ENCODE measurements at regions not wholly inside any gene's neighbourhood (a gene's known extent, or its start where the extent isn't known, plus 50 kb on each side); places are given as distances from the start of the nearest gene placed in this dataset.

DNA sequence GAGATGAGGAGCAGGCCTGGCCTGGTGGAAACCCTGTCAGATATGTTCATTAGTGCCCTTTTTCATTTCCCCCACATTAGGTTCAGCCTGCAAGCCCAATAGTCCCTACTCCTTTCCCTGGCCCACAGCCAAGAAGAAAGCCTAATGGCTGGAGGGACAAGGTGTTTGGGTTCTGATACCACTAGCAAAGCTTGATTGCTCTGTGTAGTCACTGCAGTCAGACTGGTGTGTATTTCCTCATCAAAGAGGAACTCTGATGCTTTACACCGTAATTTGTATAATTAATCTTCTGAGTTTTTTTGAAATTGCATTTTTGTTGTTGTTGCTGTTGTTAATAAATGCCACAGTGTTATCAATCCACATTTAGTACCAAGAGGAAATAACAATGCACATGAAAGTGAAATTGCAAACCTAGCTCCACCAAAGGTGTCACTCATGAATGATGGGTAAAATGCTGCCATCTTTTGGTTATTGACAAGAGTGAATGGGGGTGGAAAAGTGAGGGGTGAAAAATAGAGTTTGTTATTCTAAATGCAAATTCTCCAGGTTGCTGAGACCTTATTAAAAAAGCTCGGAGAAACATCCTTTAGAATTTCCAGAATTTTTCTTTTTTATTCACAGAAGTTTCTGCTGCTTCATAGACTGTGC, 320.2 kb upstream of the POU3F2 start:
- Histone ChIP-seq H3K4me1 (ENCODE audit: insufficient read depth, low read length, poor library complexity, severe bottlenecking) (peaks cover 8% of the 10 kb centered on the region), H3K9me3 (ENCODE audit: low read depth, low read length, poor library complexity, severe bottlenecking) (no peaks in the 10 kb centered on the region), H3K27ac (ENCODE audit: low read depth, low read length, poor library complexity, severe bottlenecking) (no peak overlapping the region), H3K36me3 (ENCODE audit: insufficient read depth, low read length, poor library complexity, severe bottlenecking) (no peaks in the 10 kb centered on the region), H3K27me3 (replicated peaks; ENCODE audit: insufficient read depth, low read depth, low read length, poor library complexity) (no peaks in the 10 kb centered on the region), H3K4me3 (ENCODE audit: low read depth, low read length, poor library complexity, severe bottlenecking) (no peak overlapping the region)
- BruUV-seq (replicated peaks) = no TSS peak
- TF ChIP-seq EZH2 (IDR thresholded peaks at IDR 0.05; ENCODE audit: borderline replicate concordance, low read depth, low read length, poor library complexity, severe bottlenecking) = no peak
- TF ChIP-seq, protein P1, sequence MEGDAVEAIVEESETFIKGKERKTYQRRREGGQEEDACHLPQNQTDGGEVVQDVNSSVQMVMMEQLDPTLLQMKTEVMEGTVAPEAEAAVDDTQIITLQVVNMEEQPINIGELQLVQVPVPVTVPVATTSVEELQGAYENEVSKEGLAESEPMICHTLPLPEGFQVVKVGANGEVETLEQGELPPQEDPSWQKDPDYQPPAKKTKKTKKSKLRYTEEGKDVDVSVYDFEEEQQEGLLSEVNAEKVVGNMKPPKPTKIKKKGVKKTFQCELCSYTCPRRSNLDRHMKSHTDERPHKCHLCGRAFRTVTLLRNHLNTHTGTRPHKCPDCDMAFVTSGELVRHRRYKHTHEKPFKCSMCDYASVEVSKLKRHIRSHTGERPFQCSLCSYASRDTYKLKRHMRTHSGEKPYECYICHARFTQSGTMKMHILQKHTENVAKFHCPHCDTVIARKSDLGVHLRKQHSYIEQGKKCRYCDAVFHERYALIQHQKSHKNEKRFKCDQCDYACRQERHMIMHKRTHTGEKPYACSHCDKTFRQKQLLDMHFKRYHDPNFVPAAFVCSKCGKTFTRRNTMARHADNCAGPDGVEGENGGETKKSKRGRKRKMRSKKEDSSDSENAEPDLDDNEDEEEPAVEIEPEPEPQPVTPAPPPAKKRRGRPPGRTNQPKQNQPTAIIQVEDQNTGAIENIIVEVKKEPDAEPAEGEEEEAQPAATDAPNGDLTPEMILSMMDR (conservative IDR thresholded peaks at IDR 0.05; ENCODE audit: low read depth, low read length) = peak; percentile 41; the same call in 1 of the 2 replicates
- intact Hi-C loops (cut with micrococcal nuclease; ENCODE audit: unreplicated experiment) = no loop called here
- CTCF ChIA-PET = no interaction called here
- POLR2A ChIA-PET (ENCODE audit: low non-redundant PET) = no interaction called here
- peak; percentile 14 for DNase-seq (ENCODE audit: low spot score)

DNA sequence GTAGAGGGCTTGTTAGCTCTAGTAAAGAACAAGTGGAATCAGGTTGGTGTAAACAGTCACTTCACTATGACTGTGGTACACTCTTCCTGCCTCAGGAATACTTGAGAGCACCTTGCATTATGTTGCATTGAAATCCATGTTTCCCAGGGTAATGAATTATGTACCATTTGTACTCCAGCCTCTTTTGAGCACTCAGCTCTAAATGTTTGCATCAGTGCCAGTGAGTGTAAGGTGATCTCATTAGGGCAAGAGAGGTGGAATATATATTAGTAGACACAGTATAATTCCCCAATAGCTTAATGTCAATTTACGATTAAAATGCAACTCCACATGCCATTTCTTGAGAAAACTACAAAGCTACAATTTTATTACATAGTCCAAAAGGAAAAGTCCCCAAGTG, 319.6 kb upstream of the POU3F2 start:
- TF ChIP-seq, protein P1 (conservative IDR thresholded peaks at IDR 0.05; ENCODE audit: low read depth, low read length) = no peak
- no peak for TF ChIP-seq EZH2 (IDR thresholded peaks at IDR 0.05; ENCODE audit: borderline replicate concordance, low read depth, low read length, poor library complexity, severe bottlenecking)
- Histone ChIP-seq H3K4me1 (ENCODE audit: insufficient read depth, low read length, poor library complexity, severe bottlenecking) (peaks cover 8% of the 10 kb centered on the region), H3K27ac (ENCODE audit: low read depth, low read length, poor library complexity, severe bottlenecking) (no peak overlapping the region), H3K27me3 (replicated peaks; ENCODE audit: insufficient read depth, low read depth, low read length, poor library complexity) (no peaks in the 10 kb centered on the region), H3K36me3 (ENCODE audit: insufficient read depth, low read length, poor library complexity, severe bottlenecking) (no peaks in the 10 kb centered on the region), H3K9me3 (ENCODE audit: low read depth, low read length, poor library complexity, severe bottlenecking) (no peaks in the 10 kb centered on the region), H3K4me3 (ENCODE audit: low read depth, low read length, poor library complexity, severe bottlenecking) (no peak overlapping the region)
- intact Hi-C loops (cut with micrococcal nuclease; ENCODE audit: unreplicated experiment) = no loop called here
- BruUV-seq (replicated peaks) = no TSS peak
- CTCF ChIA-PET = no interaction called here
- POLR2A ChIA-PET (ENCODE audit: low non-redundant PET) = no interaction called here
- no peak for DNase-seq (ENCODE audit: low spot score)

- H3K4me3 ChIP-seq (ENCODE audit: low read depth, low read length, poor library complexity, severe bottlenecking) = no peak overlapping the region
- no TSS peak for BruUV-seq (replicated peaks)
- no peaks in the 10 kb centered on the region for H3K27me3 ChIP-seq (replicated peaks; ENCODE audit: insufficient read depth, low read depth, low read length, poor library complexity)
- H3K36me3 ChIP-seq (ENCODE audit: insufficient read depth, low read length, poor library complexity, severe bottlenecking) = no peaks in the 10 kb centered on the region
- no peaks in the 10 kb centered on the region for H3K9me3 ChIP-seq (ENCODE audit: low read depth, low read length, poor library complexity, severe bottlenecking)
- ChIA-PET CTCF (no interaction called here), POLR2A (ENCODE audit: low non-redundant PET) (no interaction called here)
- no peak for DNase-seq (ENCODE audit: low spot score)
- H3K4me1 ChIP-seq (ENCODE audit: insufficient read depth, low read length, poor library complexity, severe bottlenecking) = peaks cover 8% of the 10 kb centered on the region
- TF ChIP-seq, protein P1 (conservative IDR thresholded peaks at IDR 0.05; ENCODE audit: low read depth, low read length) = no peak
- TF ChIP-seq EZH2 (IDR thresholded peaks at IDR 0.05; ENCODE audit: borderline replicate concordance, low read depth, low read length, poor library complexity, severe bottlenecking) = no peak
- intact Hi-C loops (cut with micrococcal nuclease; ENCODE audit: unreplicated experiment) = no loop called here
- H3K27ac ChIP-seq (ENCODE audit: low read depth, low read length, poor library complexity, severe bottlenecking) = no peak overlapping the region
These were observed 318.2 kb upstream of the POU3F2 start for GRCh38 chr6:98516206-98516605.
